ENCODE measurements at regions not wholly inside any gene's neighbourhood (a gene's known extent, or its start where the extent isn't known, plus 50 kb on each side); places are given as distances from the start of the nearest gene placed in this dataset.

GRCh38 chr15:46786590-46787285 is 930.6 kb upstream of the SEMA6D start:
- WGBS (ENCODE audit: missing lambda C conversion rate): 4% methylated on average over 5 of the region's 5 CpGs
- no peak for TF ChIP-seq HOXA7 (CRISPR knock-in tag; IDR thresholded peaks at IDR 0.05)
- no peak for TF ChIP-seq RAD21 (conservative IDR thresholded peaks at IDR 0.05 in 1 of 2, IDR thresholded peaks at IDR 0.05 in 1 of 2)
- no peak for TF ChIP-seq GATA3 (IDR thresholded peaks at IDR 0.05; ENCODE audit: borderline replicate concordance)
- no peak for TF ChIP-seq JUNB (IDR thresholded peaks at IDR 0.05)
- TF ChIP-seq SREBF2 (IDR thresholded peaks at IDR 0.05): no peak
- TF ChIP-seq CBX2 (IDR thresholded peaks at IDR 0.05; ENCODE audit: borderline replicate concordance, low read depth): no peak
- no peak for TF ChIP-seq FOSL2 (IDR thresholded peaks at IDR 0.05)
- TF ChIP-seq FOSL2 (CRISPR knock-in tag; IDR thresholded peaks at IDR 0.05): no peak
- TF ChIP-seq ZC3H11A (IDR thresholded peaks at IDR 0.05): no peak
- TF ChIP-seq SMC3 (IDR thresholded peaks at IDR 0.05): no peak
- TF ChIP-seq NPAS2 (CRISPR knock-in tag; IDR thresholded peaks at IDR 0.05; ENCODE audit: borderline replicate concordance): no peak
- no peak for TF ChIP-seq PBX3 (IDR thresholded peaks at IDR 0.05)
- no peak for TF ChIP-seq BCL3 (IDR thresholded peaks at IDR 0.05)
- no peak for TF ChIP-seq HOXB13 (CRISPR knock-in tag; IDR thresholded peaks at IDR 0.05; ENCODE audit: low read depth)
- no peak for TF ChIP-seq KDM5A (IDR thresholded peaks at IDR 0.05)
- TF ChIP-seq ESRRA (IDR thresholded peaks at IDR 0.05; ENCODE audit: borderline replicate concordance, low read length): no peak
- Histone ChIP-seq H3K4me1 (no peaks in the 10 kb centered on the region), H3K9me3 (no peaks in the 10 kb centered on the region), H3K4me3 (no peak overlapping the region), H3K4me2 (no peak overlapping the region), H3K27ac (no peak overlapping the region)
- FAIRE-seq (no peak), ATAC-seq (no peak), DNase-seq (ENCODE audit: low read depth in 1 of 2, low spot score in 1 of 2) (no peak)
- POLR2A ChIA-PET: no interaction called here
- CTCF ChIA-PET: no interaction called here

- CTCF ChIA-PET: no interaction called here
- Histone ChIP-seq H3K4me3 (no peak overlapping the region), H3K9me3 (no peaks in the 10 kb centered on the region), H3K4me1 (no peaks in the 10 kb centered on the region), H3K27ac (no peak overlapping the region), H3K4me2 (no peak overlapping the region)
- no peak for FAIRE-seq
- DNase-seq (ENCODE audit: low read depth in 1 of 2, low spot score in 1 of 2): no peak
- no peak for ATAC-seq
- POLR2A ChIA-PET: no interaction called here
- WGBS (ENCODE audit: missing lambda C conversion rate): 1% methylated on average over 3 of the region's 3 CpGs
- TF ChIP-seq RNF2 (IDR thresholded peaks at IDR 0.05; ENCODE audit: borderline replicate concordance, low read depth) (no peak), POLR2AphosphoS2 (conservative IDR thresholded peaks at IDR 0.05; ENCODE audit: low read length) (no peak), SMC3 (IDR thresholded peaks at IDR 0.05) (no peak), REST (IDR thresholded peaks at IDR 0.05) (no peak), HOXB13 (CRISPR knock-in tag; IDR thresholded peaks at IDR 0.05; ENCODE audit: low read depth) (no peak), NR3C1 (IDR thresholded peaks at IDR 0.05) (no peak), BCL3 (IDR thresholded peaks at IDR 0.05) (no peak), KDM5A (IDR thresholded peaks at IDR 0.05) (no peak), EHMT2 (IDR thresholded peaks at IDR 0.05; ENCODE audit: low read depth) (no peak), NFE2L2 (conservative IDR thresholded peaks at IDR 0.05; ENCODE audit: low read length) (no peak), JUNB (IDR thresholded peaks at IDR 0.05) (no peak), TFCP2L1 (CRISPR knock-in tag; IDR thresholded peaks at IDR 0.05) (no peak), TP53 (CRISPR knock-in tag; IDR thresholded peaks at IDR 0.05) (no peak)
Observed at GRCh38 chr15:46795685-46796084, 921.6 kb upstream of the SEMA6D start.

Data from A549 (cell line).